ENCODE measurements at regions not wholly inside any gene's neighbourhood (a gene's known extent, or its start where the extent isn't known, plus 50 kb on each side); places are given as distances from the start of the nearest gene placed in this dataset.

GRCh38 chr4:54806351-54806750, 148.6 kb downstream of the KIT start:
- ChIA-PET CTCF (no interaction called here), POLR2A (no interaction called here)
- Histone ChIP-seq H3K36me3 (ENCODE audit: control insufficient read depth in 2 of 2, extremely low read depth in 1 of 2, insufficient read depth in 1 of 2, low read length in 1 of 2) (no peaks in the 10 kb centered on the region), H3K9me3 (no peaks in the 10 kb centered on the region), H3K27ac (ENCODE audit: low read length) (no peak overlapping the region), H3K27me3 (replicated peaks in 1 of 2; ENCODE audit: control insufficient read depth in 2 of 2, extremely low read depth in 1 of 2, insufficient read depth in 2 of 2, low read length in 1 of 2) (no peaks in the 10 kb centered on the region), H3K4me1 (ENCODE audit: control insufficient read depth in 1 of 2, extremely low read depth in 1 of 2, insufficient read depth in 2 of 2, low read length in 2 of 2) (peaks cover 0 to 4% of the 10 kb centered on the region in 2 experiments), H3K4me3 (ENCODE audit: control insufficient read depth in 1 of 2, extremely low read depth in 1 of 2, low read length in 1 of 2) (no peak overlapping the region)
- Mint-ChIP-seq H3K36me3 (no peaks in the 10 kb centered on the region), H3K9me3 (peaks cover 7 to 16% (median 11%) of the 10 kb centered on the region in 3 donors), H3K27me3 (peaks cover 6 to 7% of the 10 kb centered on the region in 2 donors), H3K4me1 (peaks cover under 1 to 8% (median 4%) of the 10 kb centered on the region in 3 donors), H3K27ac (no peak overlapping the region), H3K4me3 (no peak overlapping the region)
- ATAC-seq (replicated peaks in 1 of 4) (no peak), DNase-seq (no peak)

- H3K4me1 ChIP-seq (ENCODE audit: control insufficient read depth in 1 of 2, extremely low read depth in 1 of 2, insufficient read depth in 2 of 2, low read length in 2 of 2), result peaks cover 2 to 4% of the 10 kb centered on the region in 2 experiments
- no peaks in the 10 kb centered on the region for H3K9me3 ChIP-seq
- ATAC-seq (replicated peaks in 1 of 4) (no peak), DNase-seq (no peak)
- WGBS (ENCODE audit: insufficient coverage), result 100% methylated on average over 1 of the region's 2 CpGs
- Mint-ChIP-seq H3K36me3 (no peaks in the 10 kb centered on the region), H3K4me3 (no peak overlapping the region), H3K27ac (no peak overlapping the region), H3K4me1 (peaks cover 5 to 13% (median 12%) of the 10 kb centered on the region in 3 donors), H3K9me3 (peaks cover 4 to 12% (median 11%) of the 10 kb centered on the region in 3 donors), H3K27me3 (peaks cover 3 to 6% of the 10 kb centered on the region in 2 donors)
- H3K36me3 ChIP-seq (ENCODE audit: control insufficient read depth in 2 of 2, extremely low read depth in 1 of 2, insufficient read depth in 1 of 2, low read length in 1 of 2), result no peaks in the 10 kb centered on the region
- H3K4me3 ChIP-seq (ENCODE audit: control insufficient read depth in 1 of 2, extremely low read depth in 1 of 2, low read length in 1 of 2), result no peak overlapping the region
- CTCF ChIA-PET, result no interaction called here
- no peaks in the 10 kb centered on the region for H3K27me3 ChIP-seq (replicated peaks in 1 of 2; ENCODE audit: control insufficient read depth in 2 of 2, extremely low read depth in 1 of 2, insufficient read depth in 2 of 2, low read length in 1 of 2)
- no peak overlapping the region for H3K27ac ChIP-seq (ENCODE audit: low read length)
- POLR2A ChIA-PET, result interaction anchor here in 1 of 2 donors (0.6 kb wide), 1 partner anchor 13 kb away, joined by 3 read pairs; no protein-coding TSS in a partner anchor
These were observed 144.6 kb downstream of the KIT start for GRCh38 chr4:54802336-54802735.

- Mint-ChIP-seq H3K27me3 (peaks cover 3 to 6% of the 10 kb centered on the region in 2 donors), H3K27ac (no peak overlapping the region), H3K9me3 (peaks cover 0 to 12% (median 4%) of the 10 kb centered on the region in 3 donors), H3K4me1 (peaks cover 5 to 17% (median 12%) of the 10 kb centered on the region in 3 donors), H3K4me3 (no peak overlapping the region), H3K36me3 (no peaks in the 10 kb centered on the region)
- Histone ChIP-seq H3K4me3 (ENCODE audit: control insufficient read depth in 1 of 2, extremely low read depth in 1 of 2, low read length in 1 of 2) (no peak overlapping the region), H3K27ac (ENCODE audit: low read length) (no peak overlapping the region), H3K9me3 (no peaks in the 10 kb centered on the region), H3K36me3 (ENCODE audit: control insufficient read depth in 2 of 2, extremely low read depth in 1 of 2, insufficient read depth in 1 of 2, low read length in 1 of 2) (no peaks in the 10 kb centered on the region), H3K27me3 (replicated peaks in 1 of 2; ENCODE audit: control insufficient read depth in 2 of 2, extremely low read depth in 1 of 2, insufficient read depth in 2 of 2, low read length in 1 of 2) (no peaks in the 10 kb centered on the region), H3K4me1 (ENCODE audit: control insufficient read depth in 1 of 2, extremely low read depth in 1 of 2, insufficient read depth in 2 of 2, low read length in 2 of 2) (peaks cover 2 to 4% of the 10 kb centered on the region in 2 experiments)
- DNase-seq, result no peak
- POLR2A ChIA-PET, result interaction anchor here in 1 of 2 donors (0.6 kb wide), 1 partner anchor 38 kb away, joined by 5 read pairs; no protein-coding TSS in a partner anchor
- no peak for ATAC-seq (replicated peaks in 1 of 4)
- CTCF ChIA-PET, result interaction anchor here (0.6 kb wide), 3 partner anchors 41 to 1932 kb away, joined by 3 to 4 read pairs (median 3); no protein-coding TSS in a partner anchor
- WGBS (ENCODE audit: insufficient coverage), result 75% methylated on average over 2 of the region's 4 CpGs
These were observed 143.2 kb downstream of the KIT start for GRCh38 chr4:54800831-54801530.

GRCh38 chr4:54794579-54794978, 136.8 kb downstream of the KIT start:
- ChIA-PET CTCF (no interaction called here), POLR2A (no interaction called here)
- DNase-seq (no peak), ATAC-seq (replicated peaks in 1 of 4) (no peak)
- Mint-ChIP-seq H3K4me1 (peaks cover 8 to 32% (median 23%) of the 10 kb centered on the region in 3 donors), H3K27me3 (no peaks in the 10 kb centered on the region), H3K9me3 (no peaks in the 10 kb centered on the region), H3K36me3 (no peaks in the 10 kb centered on the region), H3K27ac (no peak overlapping the region), H3K4me3 (no peak overlapping the region)
- H3K27ac ChIP-seq (ENCODE audit: low read length), result no peak overlapping the region
- H3K9me3 ChIP-seq, result no peaks in the 10 kb centered on the region
- no peaks in the 10 kb centered on the region for H3K27me3 ChIP-seq (replicated peaks in 1 of 2; ENCODE audit: control insufficient read depth in 2 of 2, extremely low read depth in 1 of 2, insufficient read depth in 2 of 2, low read length in 1 of 2)
- no peaks in the 10 kb centered on the region for H3K36me3 ChIP-seq (ENCODE audit: control insufficient read depth in 2 of 2, extremely low read depth in 1 of 2, insufficient read depth in 1 of 2, low read length in 1 of 2)
- WGBS (ENCODE audit: insufficient coverage), result 58% methylated on average over 2 of the region's 4 CpGs
- no peak overlapping the region for H3K4me3 ChIP-seq (ENCODE audit: control insufficient read depth in 1 of 2, extremely low read depth in 1 of 2, low read length in 1 of 2)
- peaks cover 2 to 3% of the 10 kb centered on the region in 2 experiments for H3K4me1 ChIP-seq (ENCODE audit: control insufficient read depth in 1 of 2, extremely low read depth in 1 of 2, insufficient read depth in 2 of 2, low read length in 2 of 2)

GRCh38 chr4:54793856-54794422, 136.2 kb downstream of the KIT start:
- Histone ChIP-seq H3K27ac (ENCODE audit: low read length) (no peak overlapping the region), H3K4me3 (ENCODE audit: control insufficient read depth in 1 of 2, extremely low read depth in 1 of 2, low read length in 1 of 2) (no peak overlapping the region), H3K9me3 (no peaks in the 10 kb centered on the region), H3K36me3 (ENCODE audit: control insufficient read depth in 2 of 2, extremely low read depth in 1 of 2, insufficient read depth in 1 of 2, low read length in 1 of 2) (no peaks in the 10 kb centered on the region), H3K27me3 (replicated peaks in 1 of 2; ENCODE audit: control insufficient read depth in 2 of 2, extremely low read depth in 1 of 2, insufficient read depth in 2 of 2, low read length in 1 of 2) (no peaks in the 10 kb centered on the region), H3K4me1 (ENCODE audit: control insufficient read depth in 1 of 2, extremely low read depth in 1 of 2, insufficient read depth in 2 of 2, low read length in 2 of 2) (peaks cover 2 to 3% of the 10 kb centered on the region in 2 experiments)
- no peaks in the 10 kb centered on the region for H3K36me3 Mint-ChIP-seq
- POLR2A ChIA-PET, result no interaction called here
- H3K9me3 Mint-ChIP-seq, result no peaks in the 10 kb centered on the region
- H3K4me3 Mint-ChIP-seq, result no peak overlapping the region
- no peaks in the 10 kb centered on the region for H3K27me3 Mint-ChIP-seq
- no CpG with 5 or more reads among the region's 2 CpGs for WGBS (ENCODE audit: insufficient coverage)
- DNase-seq (peak in 1 of 35 experiments; percentile 2), ATAC-seq (replicated peaks in 1 of 4) (peak in 1 of 4 experiments; percentile 38)
- CTCF ChIA-PET, result interaction anchor here in 1 of 2 donors (0.5 kb wide), 1 partner anchor 481 kb away, joined by 4 read pairs; no protein-coding TSS in a partner anchor
- peaks cover 8 to 32% (median 23%) of the 10 kb centered on the region in 3 donors for H3K4me1 Mint-ChIP-seq
- H3K27ac Mint-ChIP-seq, result no peak overlapping the region
